Peyer's patch (tissue), 4 donors: ENCODE measurements at regions not wholly inside any gene's neighbourhood (a gene's known extent, or its start where the extent isn't known, plus 50 kb on each side); places are given as distances from the start of the nearest gene placed in this dataset.

Source experiments
- CTCF ChIP-seq, 6 experiments: fragments of 450-650 bp in 4 of 6; fragments of 200-600 bp in 2 of 6; sonication (generic) in 1 of 6; IDR thresholded peaks; one replicate each; pipeline ENCODE4 v1.5.1; 2017 to 2019; ENCODE audit warnings: antibody characterized with exemption in 6 of 6, mild to moderate bottlenecking in 3 of 6, moderate library complexity in 1 of 6
- POLR2A ChIP-seq, 2 donors: fragments of 450-650 bp; IDR thresholded peaks; one replicate each; pipeline ENCODE4 v1.5.1; 2017; ENCODE audit warnings: antibody characterized with exemption in 2 of 2, mild to moderate bottlenecking in 2 of 2, moderate library complexity in 2 of 2

- no peak for TF ChIP-seq POLR2A (IDR thresholded peaks at IDR 0.05)
- no peak for TF ChIP-seq CTCF (IDR thresholded peaks at IDR 0.05)
Observed at GRCh38 chr1:106134561-106134960, 921.9 kb upstream of the PRMT6 start.
